MM.1S (cell line): ENCODE measurements at regions not wholly inside any gene's neighbourhood (a gene's known extent, or its start where the extent isn't known, plus 50 kb on each side); places are given as distances from the start of the nearest gene placed in this dataset.

ENCODE experiments used
- CTCF ChIP-seq: fragments of 300-600 bp; sonication (generic); IDR thresholded peaks from 2 replicates; pipeline ENCODE4 v1.5.1; 2016; ENCODE audit warnings: antibody characterized with exemption, low read length, mixed read lengths
- EZH2 ChIP-seq: fragments of 300-600 bp; sonication (generic); optimal IDR thresholded peaks from 2 replicates; pipeline ENCODE3; 2017; ENCODE audit warnings: low read depth, mild to moderate bottlenecking, antibody characterized with exemption, low read length, mixed read lengths
- EZH2phosphoT487 ChIP-seq: fragments of 300-600 bp; sonication (generic); IDR thresholded peaks from 2 replicates; pipeline ENCODE4 v1.6.1; 2018; ENCODE audit warnings: antibody characterized with exemption, low read length

GRCh38 chr4:60359746-60360367, 840.3 kb upstream of the ADGRL3 start:
- TF ChIP-seq CTCF (no peak), EZH2phosphoT487 (no peak), EZH2 (no peak)
